MCF 10A (cell line): ENCODE measurements at regions not wholly inside any gene's neighbourhood (a gene's known extent, or its start where the extent isn't known, plus 50 kb on each side); places are given as distances from the start of the nearest gene placed in this dataset.
A peak's percentile ranks its signal among the peaks of the same experiment; 100 is the strongest.

Source experiments
- BruUV-seq: library from RNA; stranded (reverse); fragments of 400-500 nt; replicated peaks from 2 replicates; lab custom pipeline; 2021; lab: Mats Ljungman, UMichigan
- CTCF ChIA-PET: fragments of 300-600 bp; sonication (Branson Sonifier 250); formaldehyde crosslinking; extraction: SDS; loops from one replicate; lab custom pipeline; 2021; ENCODE audit warnings: antibody characterized with exemption, inconsistent platforms; lab: Yijun Ruan, JAX
- POLR2A ChIA-PET: fragments of 300-600, 350-650 bp; sonication (Branson Sonifier 250); formaldehyde crosslinking; extraction: SDS; loops from one replicate; lab custom pipeline; 2020; ENCODE audit warnings: antibody characterized with exemption, inconsistent platforms; lab: Yijun Ruan, JAX
- DNase-seq: peaks from one replicate; pipeline ENCODE4 v3.0.0-alpha.2; 2018; ENCODE audit not compliant: unreplicated experiment
- H3K27ac Mint-ChIP-seq: one replicate; pipeline ENCODE4 v1.8.0; 2022; ENCODE audit warnings: mild to moderate bottlenecking, low read depth, mixed read lengths; ENCODE audit not compliant: unreplicated experiment
- H3K27me3 Mint-ChIP-seq: one replicate; pipeline ENCODE4 v1.8.0; 2022; ENCODE audit warnings: mixed read lengths; ENCODE audit not compliant: insufficient read depth, unreplicated experiment
- H3K36me3 Mint-ChIP-seq: one replicate; pipeline ENCODE4 v1.8.0; 2022; ENCODE audit warnings: mild to moderate bottlenecking, moderate library complexity, mixed read lengths; ENCODE audit not compliant: insufficient read depth, unreplicated experiment
- H3K4me1 Mint-ChIP-seq: one replicate; pipeline ENCODE4 v1.8.0; 2022; ENCODE audit warnings: mixed read lengths; ENCODE audit not compliant: insufficient read depth, unreplicated experiment
- H3K4me3 Mint-ChIP-seq: one replicate; pipeline ENCODE4 v1.8.0; 2022; ENCODE audit warnings: mild to moderate bottlenecking, moderate library complexity, mixed read lengths; ENCODE audit not compliant: unreplicated experiment
- H3K9me3 Mint-ChIP-seq: one replicate; pipeline ENCODE4 v1.8.0; 2022; ENCODE audit warnings: mixed read lengths; ENCODE audit not compliant: unreplicated experiment
- CTCF ChIP-seq: fragments of 200-600 bp; IDR thresholded peaks from one replicate; pipeline ENCODE4 v1.8.0; 2022; ENCODE audit warnings: antibody characterized with exemption, mild to moderate bottlenecking; ENCODE audit not compliant: unreplicated experiment
- intact Hi-C: fragments of 100-400 bp; cut with micrococcal nuclease; formaldehyde crosslinking; loops from 2 replicates; pipeline ENCODE4 v1.14.1; 2022

- H3K27me3 Mint-ChIP-seq: no peaks in the 10 kb centered on the region
- no peaks in the 10 kb centered on the region for H3K9me3 Mint-ChIP-seq
- no peak for DNase-seq
- ChIA-PET CTCF (no interaction called here), POLR2A (no interaction called here)
- TF ChIP-seq CTCF: no peak
- no peaks in the 10 kb centered on the region for H3K36me3 Mint-ChIP-seq
- no peak overlapping the region for H3K4me3 Mint-ChIP-seq
- intact Hi-C loops: no loop called here
- no TSS peak for BruUV-seq
- peaks cover 4% of the 10 kb centered on the region for H3K4me1 Mint-ChIP-seq
- no peak overlapping the region for H3K27ac Mint-ChIP-seq
Observed at GRCh38 chr10:30738416-30738815, 108.9 kb upstream of the LYZL2 start.

GRCh38 chr10:30737931-30738391 is 108.4 kb upstream of the LYZL2 start:
- H3K4me1 Mint-ChIP-seq: peaks cover 4% of the 10 kb centered on the region
- H3K4me3 Mint-ChIP-seq: no peak overlapping the region
- no peak for TF ChIP-seq CTCF
- ChIA-PET CTCF (no interaction called here), POLR2A (no interaction called here)
- intact Hi-C loops: no loop called here
- no peaks in the 10 kb centered on the region for H3K9me3 Mint-ChIP-seq
- no peak for DNase-seq
- no TSS peak for BruUV-seq
- H3K36me3 Mint-ChIP-seq: no peaks in the 10 kb centered on the region
- no peak overlapping the region for H3K27ac Mint-ChIP-seq
- no peaks in the 10 kb centered on the region for H3K27me3 Mint-ChIP-seq

- intact Hi-C loops: no loop called here
- Mint-ChIP-seq H3K4me3 (no peak overlapping the region), H3K4me1 (peaks cover 4% of the 10 kb centered on the region), H3K27ac (no peak overlapping the region), H3K27me3 (no peaks in the 10 kb centered on the region), H3K36me3 (no peaks in the 10 kb centered on the region), H3K9me3 (peaks cover 7% of the 10 kb centered on the region)
- DNase-seq: peak; percentile 84
- ChIA-PET POLR2A (no interaction called here), CTCF (interaction anchor here (0.6 to 1.3 kb wide), 4 partner anchors 15 to 1125 kb away, joined by 3 to 4 read pairs (median 3); partner anchors contain the start of gene ZNF438)
- TF ChIP-seq CTCF: no peak
- no TSS peak for BruUV-seq
Observed at GRCh38 chr10:30736685-30737232, 107.2 kb upstream of the LYZL2 start.

DNA sequence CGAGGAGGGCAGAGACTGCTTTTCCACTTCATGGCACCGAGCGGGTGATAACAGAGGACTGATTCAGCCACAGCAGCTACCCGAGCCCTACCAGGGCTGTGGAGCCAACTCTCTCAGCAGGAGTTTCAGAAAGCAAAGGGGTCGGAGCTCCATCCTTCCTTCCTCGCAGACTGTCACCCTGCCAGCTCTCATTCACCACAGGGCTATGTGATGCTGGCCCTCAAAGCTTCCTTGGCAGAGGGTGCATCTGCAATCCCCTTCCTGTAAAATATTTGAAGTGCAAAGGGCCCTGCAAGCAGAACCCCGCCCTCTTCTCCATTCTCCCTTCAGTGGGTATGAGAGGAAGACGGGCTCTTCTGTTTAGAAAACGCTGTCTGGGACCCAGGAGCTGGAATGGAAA is 105.3 kb upstream of the LYZL2 start:
- ChIA-PET CTCF (interaction anchor here (0.6 kb wide), 1 partner anchor 544 kb away, joined by 4 read pairs; no protein-coding TSS in a partner anchor), POLR2A (no interaction called here)
- intact Hi-C loops: no loop called here
- H3K4me1 Mint-ChIP-seq: peaks cover 4% of the 10 kb centered on the region
- no peak overlapping the region for H3K27ac Mint-ChIP-seq
- no TSS peak for BruUV-seq
- no peak for TF ChIP-seq CTCF
- no peaks in the 10 kb centered on the region for H3K27me3 Mint-ChIP-seq
- no peaks in the 10 kb centered on the region for H3K36me3 Mint-ChIP-seq
- no peak overlapping the region for H3K4me3 Mint-ChIP-seq
- H3K9me3 Mint-ChIP-seq: peaks cover 7% of the 10 kb centered on the region
- DNase-seq: no peak
